KMS-11 (cell line): ENCODE measurements at regions not wholly inside any gene's neighbourhood (a gene's known extent, or its start where the extent isn't known, plus 50 kb on each side); places are given as distances from the start of the nearest gene placed in this dataset.

Experiments
- H2AFZ ChIP-seq: fragments of 200-600 bp; sonication (generic); 2 replicates; pipeline ENCODE4 v1.6.1; 2016; ENCODE audit warnings: antibody characterized with exemption, mixed run types, low read depth
- H3K27ac ChIP-seq: fragments of 200-600 bp; sonication (generic); 2 replicates; pipeline ENCODE4 v1.6.1; 2016; ENCODE audit warnings: mild to moderate bottlenecking, mixed run types
- H3K27me3 ChIP-seq: fragments of 200-600 bp; sonication (generic); 2 replicates; pipeline ENCODE4 v1.6.1; 2017; ENCODE audit warnings: mild to moderate bottlenecking, low read depth, mixed run types, moderate library complexity; ENCODE audit not compliant: insufficient read depth
- H3K36me3 ChIP-seq: fragments of 200-600 bp; sonication (generic); 2 replicates; pipeline ENCODE4 v1.6.1; 2017; ENCODE audit warnings: mild to moderate bottlenecking, mixed run types; ENCODE audit not compliant: insufficient read depth
- H3K4me1 ChIP-seq: fragments of 200-600 bp; sonication (generic); 2 replicates; pipeline ENCODE4 v1.6.1; 2016; ENCODE audit warnings: mild to moderate bottlenecking, low read depth, mixed run types; ENCODE audit not compliant: poor library complexity, severe bottlenecking
- H3K4me2 ChIP-seq: fragments of 200-600 bp; sonication (generic); 2 replicates; pipeline ENCODE4 v1.7.0; 2016; ENCODE audit warnings: mild to moderate bottlenecking, mixed run types
- H3K4me3 ChIP-seq: fragments of 200-600 bp; sonication (generic); IDR thresholded peaks from 2 replicates; pipeline ENCODE4 v1.6.1; 2017; ENCODE audit warnings: low read depth, low read length, mixed read lengths; ENCODE audit not compliant: insufficient read depth
- H3K79me2 ChIP-seq: fragments of 200-600 bp; sonication (generic); 2 replicates; pipeline ENCODE4 v1.6.1; 2016; ENCODE audit warnings: low read depth, mixed run types; ENCODE audit not compliant: insufficient read depth
- H3K9ac ChIP-seq: fragments of 200-600 bp; sonication (generic); 2 replicates; pipeline ENCODE4 v1.6.1; 2016; ENCODE audit warnings: mild to moderate bottlenecking, mixed run types
- H4K20me1 ChIP-seq: fragments of 200-600 bp; sonication (generic); 2 replicates; pipeline ENCODE4 v1.6.1; 2016; ENCODE audit warnings: mild to moderate bottlenecking, mixed run types; ENCODE audit not compliant: insufficient read depth
- CTCF ChIP-seq: fragments of 200-600 bp; sonication (generic); conservative IDR thresholded peaks from 2 replicates; pipeline ENCODE4 v1.6.1; 2017; ENCODE audit warnings: low read depth, mild to moderate bottlenecking, antibody characterized with exemption, low read length, moderate library complexity, mixed read lengths

GRCh38 chr13:110824702-110825300 is 90.1 kb downstream of the ANKRD10 start:
- Histone ChIP-seq H3K27ac (no peak overlapping the region), H4K20me1 (no peaks in the 10 kb centered on the region), H2AFZ (no peak overlapping the region), H3K27me3 (no peaks in the 10 kb centered on the region), H3K4me3 (no peak overlapping the region), H3K4me2 (no peak overlapping the region), H3K36me3 (no peaks in the 10 kb centered on the region), H3K79me2 (no peaks in the 10 kb centered on the region), H3K9ac (no peak overlapping the region), H3K4me1 (no peaks in the 10 kb centered on the region)
- TF ChIP-seq CTCF, result no peak

- Histone ChIP-seq H4K20me1 (no peaks in the 10 kb centered on the region), H3K36me3 (no peaks in the 10 kb centered on the region), H3K4me2 (no peak overlapping the region), H3K27ac (no peak overlapping the region), H2AFZ (no peak overlapping the region), H3K9ac (no peak overlapping the region), H3K4me3 (no peak overlapping the region), H3K79me2 (no peaks in the 10 kb centered on the region), H3K4me1 (no peaks in the 10 kb centered on the region), H3K27me3 (no peaks in the 10 kb centered on the region)
- TF ChIP-seq CTCF, result no peak
Measured at GRCh38 chr13:110825516-110825915, 89.4 kb downstream of the ANKRD10 start.

GRCh38 chr13:110826101-110826500 is 88.8 kb downstream of the ANKRD10 start:
- Histone ChIP-seq H3K36me3 (no peaks in the 10 kb centered on the region), H3K27me3 (no peaks in the 10 kb centered on the region), H3K79me2 (no peaks in the 10 kb centered on the region), H2AFZ (no peak overlapping the region), H3K9ac (no peak overlapping the region), H3K4me2 (no peak overlapping the region), H3K27ac (no peak overlapping the region), H3K4me1 (no peaks in the 10 kb centered on the region), H3K4me3 (no peak overlapping the region), H4K20me1 (no peaks in the 10 kb centered on the region)
- TF ChIP-seq CTCF, result no peak

- H3K27me3 ChIP-seq, result no peaks in the 10 kb centered on the region
- no peaks in the 10 kb centered on the region for H3K4me1 ChIP-seq
- no peak overlapping the region for H3K9ac ChIP-seq
- no peaks in the 10 kb centered on the region for H4K20me1 ChIP-seq
- TF ChIP-seq CTCF, result no peak
- no peaks in the 10 kb centered on the region for H3K36me3 ChIP-seq
- no peak overlapping the region for H3K27ac ChIP-seq
- H3K4me3 ChIP-seq, result no peak overlapping the region
- H2AFZ ChIP-seq, result no peak overlapping the region
- no peaks in the 10 kb centered on the region for H3K79me2 ChIP-seq
- no peak overlapping the region for H3K4me2 ChIP-seq
Measured at GRCh38 chr13:110826861-110827672, 87.8 kb downstream of the ANKRD10 start.
